ENCODE measurements at regions not wholly inside any gene's neighbourhood (a gene's known extent, or its start where the extent isn't known, plus 50 kb on each side); places are given as distances from the start of the nearest gene placed in this dataset.

GRCh38 chr2:21644266-21644665 lies 520.5 kb downstream of the TDRD15 start:
- TF ChIP-seq CTCF (IDR thresholded peaks at IDR 0.05; ENCODE audit: low read depth, low read length, poor library complexity, severe bottlenecking) (no peak), EZH2phosphoT487 (IDR thresholded peaks at IDR 0.05; ENCODE audit: borderline replicate concordance, low read length) (no peak)
